Fibroblast of lung (primary cell): ENCODE measurements at regions not wholly inside any gene's neighbourhood (a gene's known extent, or its start where the extent isn't known, plus 50 kb on each side); places are given as distances from the start of the nearest gene placed in this dataset.
"Not testable (repeated sequence)": the region's sequence is repeated elsewhere in the genome, so short reads cannot be mapped to it uniquely, and the experiment has no call there.

Experiments
- EZH2 ChIP-seq: IDR thresholded peaks from 2 replicates; pipeline ENCODE4 v1.5.1; 2012; ENCODE audit warnings: low read length, control low read depth, mild to moderate bottlenecking; ENCODE audit errors: missing control alignments
- TF ChIP-seq, protein P1 (sequence below), 2 donors: IDR thresholded peaks in 1 of 2; conservative IDR thresholded peaks in 1 of 2; 1 replicate in 1 of 2; 2 replicates in 1 of 2; pipeline ENCODE4 v1.5.1; 2011 to 2012; ENCODE audit warnings: low read length in 2 of 2, control low read depth in 1 of 2, inconsistent platforms in 1 of 2, low read depth in 1 of 2, mild to moderate bottlenecking in 1 of 2

- TF ChIP-seq, protein P1, sequence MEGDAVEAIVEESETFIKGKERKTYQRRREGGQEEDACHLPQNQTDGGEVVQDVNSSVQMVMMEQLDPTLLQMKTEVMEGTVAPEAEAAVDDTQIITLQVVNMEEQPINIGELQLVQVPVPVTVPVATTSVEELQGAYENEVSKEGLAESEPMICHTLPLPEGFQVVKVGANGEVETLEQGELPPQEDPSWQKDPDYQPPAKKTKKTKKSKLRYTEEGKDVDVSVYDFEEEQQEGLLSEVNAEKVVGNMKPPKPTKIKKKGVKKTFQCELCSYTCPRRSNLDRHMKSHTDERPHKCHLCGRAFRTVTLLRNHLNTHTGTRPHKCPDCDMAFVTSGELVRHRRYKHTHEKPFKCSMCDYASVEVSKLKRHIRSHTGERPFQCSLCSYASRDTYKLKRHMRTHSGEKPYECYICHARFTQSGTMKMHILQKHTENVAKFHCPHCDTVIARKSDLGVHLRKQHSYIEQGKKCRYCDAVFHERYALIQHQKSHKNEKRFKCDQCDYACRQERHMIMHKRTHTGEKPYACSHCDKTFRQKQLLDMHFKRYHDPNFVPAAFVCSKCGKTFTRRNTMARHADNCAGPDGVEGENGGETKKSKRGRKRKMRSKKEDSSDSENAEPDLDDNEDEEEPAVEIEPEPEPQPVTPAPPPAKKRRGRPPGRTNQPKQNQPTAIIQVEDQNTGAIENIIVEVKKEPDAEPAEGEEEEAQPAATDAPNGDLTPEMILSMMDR (conservative IDR thresholded peaks at IDR 0.05 in 1 of 2, IDR thresholded peaks at IDR 0.05 in 1 of 2; ENCODE audit: low read depth in 1 of 2, low read length in 2 of 2) = not testable (repeated sequence)
- not testable (repeated sequence) for TF ChIP-seq EZH2
Measured at GRCh38 chr4:8952791-8953190, 81.2 kb upstream of the HMX1 start.
